CD4-positive, alpha-beta T cell treated with Interleukin-17A for 4 hours (primary cell): ENCODE measurements at regions not wholly inside any gene's neighbourhood (a gene's known extent, or its start where the extent isn't known, plus 50 kb on each side); places are given as distances from the start of the nearest gene placed in this dataset.

Source experiments
- DNase-seq: peaks from one replicate; pipeline ENCODE4 v3.0.0-alpha.2; 2020; ENCODE audit warnings: mixed read lengths

- DNase-seq, result no peak
Measured at GRCh38 chrX:5526191-5526590, 702.5 kb downstream of the NLGN4X start.

GRCh38 chrX:5490786-5491563 lies 737.7 kb downstream of the NLGN4X start:
- DNase-seq, result no peak

- DNase-seq, result no peak
Measured at GRCh38 chrX:5474282-5474681, 754.4 kb downstream of the NLGN4X start.

- no peak for DNase-seq
Measured at GRCh38 chrX:5458300-5458842, 770.3 kb downstream of the NLGN4X start.

- DNase-seq, result no peak
Measured at GRCh38 chrX:5449323-5449722, 779.3 kb downstream of the NLGN4X start.

GRCh38 chrX:5431823-5432222 lies 796.8 kb downstream of the NLGN4X start:
- DNase-seq, result no peak

- DNase-seq, result no peak
Measured at GRCh38 chrX:5425119-5425518, 803.5 kb downstream of the NLGN4X start.

GRCh38 chrX:5417381-5417780 lies 811.3 kb downstream of the NLGN4X start:
- DNase-seq, result no peak

DNA sequence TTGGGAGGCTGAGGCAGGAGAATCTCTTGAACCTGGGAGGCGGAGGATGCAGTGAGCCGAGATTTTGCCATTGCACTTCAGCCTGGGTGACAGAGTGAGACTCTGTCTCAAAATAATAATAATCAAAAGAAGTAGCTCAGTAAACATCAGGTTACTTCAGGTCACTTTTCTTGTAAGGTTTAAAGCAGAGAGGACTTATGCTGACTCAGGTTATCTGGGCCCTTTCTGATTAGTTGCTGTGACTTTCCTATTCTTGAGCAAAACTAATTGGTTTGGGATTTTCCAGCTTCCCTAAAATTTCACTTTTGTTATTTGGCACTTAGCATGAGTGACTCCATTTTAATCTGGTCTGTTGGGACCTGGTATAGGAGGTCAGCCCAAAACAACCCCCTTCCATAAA lies 812.9 kb downstream of the NLGN4X start:
- DNase-seq, result no peak

DNA sequence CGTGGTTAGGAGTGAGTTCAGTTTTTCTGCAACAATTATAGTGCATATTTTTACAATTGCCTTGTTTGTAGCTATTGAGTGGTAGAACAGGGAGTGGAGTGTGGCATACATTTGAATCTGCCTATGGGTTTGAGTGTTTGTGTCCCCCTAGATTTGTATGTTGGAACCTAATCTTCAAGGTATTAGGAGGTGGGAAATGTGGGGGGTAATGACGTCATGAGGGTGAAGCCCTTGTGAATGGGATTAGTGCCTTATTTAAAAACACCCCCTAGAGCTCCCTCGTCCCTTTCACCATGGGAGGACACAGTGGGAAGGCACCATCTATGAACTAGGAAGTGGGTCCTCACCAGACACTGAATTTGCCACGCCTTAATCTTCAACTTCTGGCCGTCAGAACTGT lies 819.6 kb downstream of the NLGN4X start:
- DNase-seq, result no peak

GRCh38 chrX:5402461-5402860 lies 826.2 kb downstream of the NLGN4X start:
- no peak for DNase-seq

DNA sequence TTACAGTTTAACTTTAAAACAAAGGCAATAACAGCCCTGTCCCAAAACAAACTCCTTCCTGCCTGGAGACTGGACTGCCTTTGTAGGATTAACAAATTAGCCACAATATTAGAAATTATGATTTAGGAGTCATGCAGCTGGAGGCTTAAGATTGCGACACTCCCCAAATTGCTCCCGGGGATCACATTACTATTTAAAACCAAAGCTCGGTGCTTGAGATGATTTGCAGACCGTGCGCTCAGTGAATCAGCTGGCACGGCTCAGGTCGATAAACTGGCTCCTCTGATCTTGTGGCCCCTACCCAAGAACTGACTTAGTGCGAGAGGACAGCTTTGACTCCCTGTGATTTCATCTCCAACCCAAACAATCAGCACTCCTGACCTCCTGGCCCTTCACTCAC lies 829.3 kb downstream of the NLGN4X start:
- no peak for DNase-seq

DNA sequence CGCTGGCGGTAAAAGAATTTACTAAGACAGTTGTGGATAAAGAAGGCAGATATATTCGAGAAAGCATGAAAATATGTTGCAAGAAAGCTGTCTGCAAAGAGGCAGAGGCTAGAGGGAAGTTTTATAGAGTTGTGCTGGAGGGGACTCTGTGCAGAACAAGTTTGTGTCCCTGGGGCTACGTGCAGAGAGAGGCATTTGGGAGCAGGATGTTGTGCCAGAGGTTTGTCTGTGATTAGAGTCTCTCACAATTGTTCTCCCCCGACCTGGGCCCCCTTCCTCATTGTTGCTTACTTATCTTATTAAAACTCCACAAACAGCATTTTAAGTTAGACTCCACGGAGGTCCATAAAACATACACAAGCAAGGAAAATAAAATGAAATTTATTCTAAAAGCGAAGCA lies 831.3 kb downstream of the NLGN4X start:
- DNase-seq, result no peak

DNA sequence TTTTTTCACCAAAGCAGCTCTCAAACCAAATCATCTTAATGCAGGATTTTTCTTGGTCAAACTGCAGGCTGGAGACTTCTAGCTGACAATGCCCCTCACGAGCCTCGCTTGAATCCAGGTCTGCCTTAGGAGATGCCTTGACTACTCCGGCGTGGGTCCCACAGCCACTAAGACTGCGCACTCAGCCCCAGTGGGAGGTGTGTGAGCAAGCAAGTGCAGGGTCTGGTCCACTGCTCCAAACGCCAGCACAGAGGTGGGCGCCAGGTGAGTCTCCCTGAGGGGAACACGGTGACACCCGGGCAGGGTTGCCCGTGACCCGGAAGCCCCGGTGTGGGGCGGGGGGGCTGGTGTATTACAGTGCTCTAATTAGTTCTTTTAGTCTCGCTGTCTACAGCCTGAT lies 838.3 kb downstream of the NLGN4X start:
- no peak for DNase-seq

- no peak for DNase-seq
Measured at GRCh38 chrX:5388087-5388486, 840.6 kb downstream of the NLGN4X start.

- DNase-seq, result no peak
Measured at GRCh38 chrX:5380426-5380825, 848.2 kb downstream of the NLGN4X start.

DNA sequence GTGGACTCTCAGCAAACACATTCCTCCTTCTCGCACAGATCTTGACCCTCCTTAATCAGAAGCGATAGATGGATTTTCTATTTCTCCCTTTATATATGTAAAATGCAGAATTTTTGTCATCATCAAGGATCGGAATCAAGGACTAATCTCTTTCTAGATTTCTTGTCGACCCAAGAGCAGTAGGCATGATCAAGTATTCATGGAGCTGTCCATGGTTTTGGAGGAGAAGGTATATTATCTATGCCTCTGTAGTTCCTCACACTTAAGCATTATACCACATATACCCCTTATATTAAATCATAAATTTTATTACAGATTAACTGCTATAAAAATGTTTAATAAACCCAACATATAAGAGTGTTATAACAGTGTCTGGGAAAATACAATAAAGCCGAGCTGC lies 886.8 kb downstream of the NLGN4X start:
- no peak for DNase-seq

GRCh38 chrX:5337160-5337559 lies 891.5 kb downstream of the NLGN4X start:
- no peak for DNase-seq

GRCh38 chrX:5324546-5324945 lies 904.1 kb downstream of the NLGN4X start:
- no peak for DNase-seq

DNA sequence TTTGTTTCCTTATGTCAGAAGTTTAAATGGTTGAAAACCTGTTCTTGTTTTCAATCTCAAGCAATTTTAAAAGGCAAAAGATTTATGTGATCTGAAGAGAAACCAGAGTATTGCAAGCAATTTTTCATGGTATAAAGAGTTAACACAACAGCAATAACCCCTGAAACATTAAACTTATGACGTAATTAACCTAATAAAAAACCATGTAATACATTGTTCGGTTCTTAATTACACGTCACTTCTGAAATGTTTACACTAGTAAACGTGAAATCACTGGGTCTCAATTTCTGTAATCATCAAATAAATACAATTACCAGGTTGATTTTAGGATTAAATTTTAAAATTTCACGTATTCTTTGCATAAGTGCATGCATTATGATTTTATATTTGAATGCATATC lies 914.5 kb downstream of the NLGN4X start:
- no peak for DNase-seq

- DNase-seq, result no peak
Measured at GRCh38 chrX:5307416-5307815, 921.3 kb downstream of the NLGN4X start.

DNA sequence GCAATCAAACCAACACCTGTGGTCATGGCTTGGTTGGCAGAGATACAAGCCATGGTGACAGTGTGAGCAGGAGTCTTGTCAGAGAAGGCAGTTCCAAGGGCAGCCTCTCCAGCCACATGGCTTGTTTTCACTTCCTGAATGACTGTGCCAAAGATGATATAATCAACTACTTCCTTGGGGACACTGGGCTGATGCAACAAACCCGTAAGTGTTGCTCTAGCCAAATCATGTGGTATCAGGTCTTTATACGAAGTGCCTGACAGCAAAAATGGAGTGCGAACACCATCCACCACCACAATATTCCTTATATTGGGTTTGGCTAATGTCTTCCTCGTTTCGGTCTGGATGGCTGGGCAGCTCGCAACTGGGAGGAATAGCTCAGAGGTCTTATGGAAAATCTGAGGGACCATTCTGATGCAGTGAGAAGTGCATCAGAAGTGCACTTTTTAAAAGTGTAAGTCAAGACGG lies 922.0 kb downstream of the NLGN4X start:
- no peak for DNase-seq

DNA sequence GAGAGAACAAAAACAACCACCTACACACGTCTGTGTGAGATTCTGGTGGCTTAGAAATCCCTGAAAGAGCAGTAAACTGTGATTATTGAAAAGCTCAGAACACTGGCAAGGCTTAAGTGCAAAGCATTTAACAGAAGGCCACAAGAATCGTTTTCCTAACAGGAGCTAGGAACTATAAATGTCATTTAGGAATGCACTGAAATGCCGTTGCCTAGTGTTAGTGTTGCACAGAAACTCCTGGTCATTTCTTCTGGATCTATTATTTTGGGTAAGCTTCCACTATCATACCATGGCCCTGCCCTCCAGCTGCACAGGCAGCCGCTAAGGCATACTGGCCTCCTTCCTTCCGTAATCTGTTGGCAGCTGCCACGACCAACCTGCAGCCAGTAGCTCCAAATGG lies 923.2 kb downstream of the NLGN4X start:
- DNase-seq, result no peak

- no peak for DNase-seq
Measured at GRCh38 chrX:5295004-5295403, 933.7 kb downstream of the NLGN4X start.

- no peak for DNase-seq
Measured at GRCh38 chrX:5290635-5291034, 938.0 kb downstream of the NLGN4X start.
